IMR-90 (cell line): ENCODE measurements at regions not wholly inside any gene's neighbourhood (a gene's known extent, or its start where the extent isn't known, plus 50 kb on each side); places are given as distances from the start of the nearest gene placed in this dataset.

Experiments
- ATAC-seq: fragments of 200-7000 bp; cut with Tn5 transposase; 2 replicates; pipeline ENCODE4 v1.9.1; 2020; ENCODE audit warnings: low read depth, mild to moderate bottlenecking, moderate library complexity
- BruUV-seq: library from RNA; stranded (reverse); fragments of 400-500 nt; replicated peaks from 2 replicates; lab custom pipeline; 2021; lab: Mats Ljungman, UMichigan
- CTCF ChIA-PET: fragments of 300-600 bp; formaldehyde crosslinking; extraction: SDS; loops from one replicate; lab custom pipeline; 2021; ENCODE audit warnings: antibody characterized with exemption; lab: Yijun Ruan, JAX
- POLR2A ChIA-PET: fragments of 300-600 bp; sonication (Branson Sonifier 250); formaldehyde crosslinking; loops from one replicate; lab custom pipeline; 2022; ENCODE audit warnings: antibody characterized with exemption; ENCODE audit not compliant: unreplicated experiment; lab: Charles Lee
- DNase-seq: peaks from one replicate; pipeline ENCODE4 v3.0.0; 2013
- H2AFZ ChIP-seq: replicated peaks from 2 replicates; pipeline ENCODE3; 2013; ENCODE audit warnings: low read length, mild to moderate bottlenecking; ENCODE audit not compliant: poor library complexity
- H2AK5ac ChIP-seq: 2 replicates; pipeline ENCODE4 v1.6.1; 2013; ENCODE audit warnings: low read depth, low read length, inconsistent platforms
- H2AK9ac ChIP-seq: replicated peaks from 2 replicates; pipeline ENCODE3; 2013; ENCODE audit warnings: mild to moderate bottlenecking, low read depth, low read length, moderate library complexity; ENCODE audit not compliant: poor library complexity
- H2BK120ac ChIP-seq: 2 replicates; pipeline ENCODE4 v1.6.1; 2013; ENCODE audit warnings: low read depth, low read length, inconsistent platforms
- H2BK15ac ChIP-seq: 3 replicates; pipeline ENCODE4 v1.6.1; 2013; ENCODE audit warnings: low read depth, low read length, inconsistent platforms
- H2BK20ac ChIP-seq: 2 replicates; pipeline ENCODE4 v1.6.1; 2013; ENCODE audit warnings: low read depth, mild to moderate bottlenecking, inconsistent platforms, low read length, moderate library complexity
- H2BK5ac ChIP-seq: 2 replicates; pipeline ENCODE4 v1.6.1; 2013; ENCODE audit warnings: mild to moderate bottlenecking, low read depth, low read length, inconsistent platforms; ENCODE audit not compliant: poor library complexity, severe bottlenecking
- H3K14ac ChIP-seq: replicated peaks from 2 replicates; pipeline ENCODE4 v1.6.1; 2013; ENCODE audit warnings: low read depth, low read length, inconsistent platforms
- H3K18ac ChIP-seq: 2 replicates; pipeline ENCODE4 v1.6.1; 2013; ENCODE audit warnings: low read depth, low read length, control low read depth
- H3K23ac ChIP-seq: 2 replicates; pipeline ENCODE4 v1.6.1; 2013; ENCODE audit warnings: low read depth, low read length, inconsistent platforms
- H3K27ac ChIP-seq: 2 replicates; pipeline ENCODE4 v1.5.1; 2013; ENCODE audit warnings: mild to moderate bottlenecking, control low read depth, low read length; ENCODE audit not compliant: insufficient read depth
- H3K27me3 ChIP-seq: 2 replicates; pipeline ENCODE4 v1.6.1; 2013; ENCODE audit warnings: low read length; ENCODE audit not compliant: control insufficient read depth, insufficient read depth
- H3K36me3 ChIP-seq: 2 replicates; pipeline ENCODE4 v1.6.1; 2013; ENCODE audit warnings: low read length, mixed read lengths; ENCODE audit not compliant: control insufficient read depth, insufficient read depth
- H3K4ac ChIP-seq: 2 replicates; pipeline ENCODE4 v1.6.1; 2013; ENCODE audit warnings: low read depth, low read length, inconsistent platforms
- H3K4me1 ChIP-seq: 2 replicates; pipeline ENCODE4 v1.6.1; 2013; ENCODE audit warnings: low read length, mixed read lengths; ENCODE audit not compliant: control insufficient read depth, insufficient read depth
- H3K4me2 ChIP-seq: 2 replicates; pipeline ENCODE4 v1.6.1; 2013; ENCODE audit warnings: low read depth, mild to moderate bottlenecking, control low read depth, low read length, moderate library complexity
- H3K4me3 ChIP-seq: 2 replicates; pipeline ENCODE4 v1.5.1; 2013; ENCODE audit warnings: low read depth, mild to moderate bottlenecking, control low read depth, low read length, moderate library complexity; ENCODE audit not compliant: insufficient read depth
- H3K56ac ChIP-seq: 2 replicates; pipeline ENCODE4 v1.6.1; 2013; ENCODE audit warnings: low read length, inconsistent platforms; ENCODE audit not compliant: insufficient read depth; ENCODE audit errors: extremely low read depth
- H3K79me1 ChIP-seq, 2 experiments: 2 replicates each; pipeline ENCODE4 v1.6.1; 2013; ENCODE audit warnings: low read length in 2 of 2, inconsistent platforms in 1 of 2, low read depth in 1 of 2
- H3K9ac ChIP-seq: 2 replicates; pipeline ENCODE4 v1.6.1; 2013; ENCODE audit warnings: low read depth, low read length, control low read depth
- H3K9me1 ChIP-seq: 2 replicates; pipeline ENCODE4 v1.6.1; 2013; ENCODE audit warnings: low read length, inconsistent platforms; ENCODE audit not compliant: insufficient read depth
- H3K9me3 ChIP-seq: 2 replicates; pipeline ENCODE4 v1.6.1; 2013; ENCODE audit warnings: low read length; ENCODE audit not compliant: control insufficient read depth, insufficient read depth
- H4K20me1 ChIP-seq: 2 replicates; pipeline ENCODE4 v1.6.1; 2013; ENCODE audit warnings: low read length, inconsistent platforms; ENCODE audit not compliant: insufficient read depth
- H4K5ac ChIP-seq: 2 replicates; pipeline ENCODE4 v1.6.1; 2013; ENCODE audit warnings: mild to moderate bottlenecking, low read depth, low read length, control low read depth
- H4K8ac ChIP-seq, 2 experiments: 2 replicates each; pipeline ENCODE4 v1.6.1; 2013; ENCODE audit warnings: low read depth in 2 of 2, low read length in 2 of 2, control low read depth in 1 of 2, inconsistent platforms in 1 of 2
- H4K91ac ChIP-seq: 2 replicates; pipeline ENCODE4 v1.6.1; 2013; ENCODE audit warnings: low read depth, low read length, inconsistent platforms; ENCODE audit not compliant: insufficient read depth
- FOS ChIP-seq: fragments of 150-350 bp; IDR thresholded peaks from 2 replicates; pipeline ENCODE4 v1.6.1; 2016; ENCODE audit warnings: low read depth, low read length
- MAZ ChIP-seq: IDR thresholded peaks from 2 replicates; pipeline ENCODE4 v1.6.1; 2012; ENCODE audit warnings: low read depth, mild to moderate bottlenecking, low read length, improper control_type of control experiment, moderate library complexity, borderline replicate concordance
- POLR2A ChIP-seq: IDR thresholded peaks from 2 replicates; pipeline ENCODE4 v1.6.1; 2012; ENCODE audit warnings: mild to moderate bottlenecking, low read depth, low read length
- WGBS, 2 experiments: methylation state at CpG; one replicate each; pipeline versions ENCODE4 v1.1.5 to v1.1.7; 2013; ENCODE audit warnings: missing lambda C conversion rate in 2 of 2; ENCODE audit not compliant: insufficient read length in 1 of 2; ENCODE audit errors: extremely low coverage in 2 of 2; 5-methylcytosine and 5-hydroxymethylcytosine counted together
- dilution Hi-C: fragments of 300-500 bp; cut with HindIII; formaldehyde crosslinking; loops from one replicate; pipeline ENCODE4 v1.14.3; 2018; ENCODE audit warnings: low sequenced_read_pairs; ENCODE audit not compliant: unreplicated experiment
- in situ Hi-C: fragments of 300-500 bp; cut with MboI; formaldehyde crosslinking; loops from 3 replicates; pipeline ENCODE4 v1.14.3; 2019; ENCODE audit warnings: low sequenced_read_pairs, inconsistent platforms, mixed read lengths
- intact Hi-C: fragments of 100-400 bp; cut with micrococcal nuclease; formaldehyde crosslinking; loops from 2 replicates; pipeline ENCODE4 v1.10.0; 2022

- Histone ChIP-seq H4K8ac (0 out of 4 replicates have a peak overlapping the region, but pooled peaks of 1 of the 2 experiments have one; percentile 13), H2AK9ac (no peak overlapping the region), H2BK120ac (no peak overlapping the region), H3K4ac (no peak overlapping the region), H3K9me3 (no peaks in the 10 kb centered on the region), H3K18ac (no peak overlapping the region), H3K27me3 (no peaks in the 10 kb centered on the region), H3K56ac (no peak overlapping the region), H4K5ac (no peak overlapping the region), H3K4me3 (no peak overlapping the region), H2BK20ac (no peak overlapping the region), H3K4me2 (no peak overlapping the region), H3K23ac (no peak overlapping the region), H3K27ac (no peak overlapping the region), H2AK5ac (no peak overlapping the region), H2BK15ac (no peak overlapping the region), H3K79me1 (no peaks in the 10 kb centered on the region), H2AFZ (peak overlapping the region; percentile 54), H3K9me1 (0 out of 2 replicates have a peak, but pooled peaks cover 4% of the 10 kb centered on the region), H4K91ac (no peak overlapping the region), H4K20me1 (no peaks in the 10 kb centered on the region), H3K9ac (no peak overlapping the region), H3K36me3 (no peaks in the 10 kb centered on the region), H2BK5ac (no peak overlapping the region), H3K4me1 (peaks cover 2% of the 10 kb centered on the region; the same call in 1 of the 2 replicates), H3K14ac (no peak overlapping the region)
- no peak for TF ChIP-seq POLR2A
- 0 out of 2 replicates have a peak, but pooled peaks have one; percentile 6 for TF ChIP-seq FOS
- TF ChIP-seq MAZ, result 0 out of 2 replicates have a peak, but pooled peaks have one; percentile 10
- CTCF ChIA-PET, result no interaction called here
- peak; percentile 46; the same call in 1 of the 2 replicates for ATAC-seq
- BruUV-seq, result no TSS peak
- POLR2A ChIA-PET, result no interaction called here
- dilution Hi-C loops, result no loop called here
- DNase-seq, result peak; percentile 44
- intact Hi-C loops, result no loop called here
- in situ Hi-C loops, result no loop called here
- no CpG with 5 or more reads among the region's 3 CpGs for WGBS, 2 experiments
Observed at GRCh38 chrX:150236327-150236726, 126.8 kb upstream of the MAMLD1 start.
